HepG2 (cell line): ENCODE measurements at regions not wholly inside any gene's neighbourhood (a gene's known extent, or its start where the extent isn't known, plus 50 kb on each side); places are given as distances from the start of the nearest gene placed in this dataset.

Experiments used
- ATAC-seq: fragments of 200-7000 bp; cut with Tn5 transposase; 3 replicates; pipeline ENCODE4 v1.9.1; 2020; ENCODE audit warnings: mild to moderate bottlenecking, moderate library complexity
- BruUV-seq: library from RNA; stranded (reverse); fragments of 400-500 nt; replicated peaks from 2 replicates; lab custom pipeline; 2021; lab: Mats Ljungman, UMichigan
- CTCF ChIA-PET: fragments of 300-600 bp; formaldehyde crosslinking; extraction: SDS; loops from one replicate; lab custom pipeline; 2021; ENCODE audit warnings: low total read pairs, inconsistent platforms, low intra/inter-chr PET ratio; lab: Yijun Ruan, JAX
- POLR2A ChIA-PET: fragments of 350-600 bp; sonication (Branson Sonifier 250); formaldehyde crosslinking; loops from one replicate; lab custom pipeline; 2020; ENCODE audit warnings: antibody characterized with exemption, inconsistent platforms; lab: Yijun Ruan, JAX
- DNase-seq: peaks from one replicate; pipeline ENCODE4 v3.0.0-alpha.2; 2015; ENCODE audit warnings: low spot score
- FAIRE-seq: peaks from 3 replicates; lab custom pipeline; 2011; peaks lifted over from hg19 to GRCh38; lab: Jason Lieb, UNC
- H2AFZ ChIP-seq: one replicate; pipeline ENCODE4 v1.6.1; 2011; ENCODE audit warnings: low read length, inconsistent platforms
- H3K27ac ChIP-seq: fragments of 300-600 bp; 3 replicates; pipeline ENCODE4 v1.8.0; 2011; ENCODE audit warnings: mixed run types, mild to moderate bottlenecking, mixed read lengths, low read length, inconsistent platforms; ENCODE audit not compliant: insufficient read depth; ENCODE audit errors: extremely low read length
- H3K27me3 ChIP-seq, 2 experiments: fragments of 200-600 bp in 1 of 2; 2 replicates in 1 of 2; 3 replicates in 1 of 2; pipeline versions ENCODE4 v1.6.0 to v1.8.0; 2011; ENCODE audit warnings: low read length in 2 of 2, mild to moderate bottlenecking in 2 of 2, moderate library complexity in 2 of 2, inconsistent platforms in 1 of 2; ENCODE audit not compliant: insufficient read depth in 2 of 2, control insufficient read depth in 1 of 2
- H3K36me3 ChIP-seq, 2 experiments: fragments of 200-600 bp in 1 of 2; replicated peaks in 1 of 2; 2 replicates in 1 of 2; 3 replicates in 1 of 2; pipeline versions ENCODE4 v1.5.1 to v1.8.0; 2011; ENCODE audit warnings: low read length in 2 of 2, inconsistent platforms in 1 of 2; ENCODE audit not compliant: insufficient read depth in 2 of 2, control insufficient read depth in 1 of 2
- H3K4me1 ChIP-seq: 2 replicates; pipeline ENCODE4 v1.5.1; 2012; ENCODE audit warnings: low read length, inconsistent platforms; ENCODE audit not compliant: insufficient read depth
- H3K4me2 ChIP-seq: 2 replicates; pipeline ENCODE4 v1.6.0; 2011; ENCODE audit warnings: low read depth, low read length, inconsistent platforms
- H3K4me3 ChIP-seq, 3 experiments: fragments of 200-600 bp in 1 of 3; sonication (generic), shearing (Covaris generic) in 1 of 3; replicated peaks in 1 of 3; 2 replicates each; pipeline ENCODE4 v1.5.1; 2011 to 2016; ENCODE audit warnings: low read length in 3 of 3, inconsistent platforms in 2 of 3, low read depth in 2 of 3, mild to moderate bottlenecking in 2 of 3, control low read depth in 1 of 3, mixed read lengths in 1 of 3; ENCODE audit not compliant: insufficient read depth in 1 of 3
- H3K79me2 ChIP-seq: one replicate; pipeline ENCODE4 v1.6.1; 2011; ENCODE audit warnings: low read length, inconsistent platforms; ENCODE audit not compliant: insufficient read depth
- H3K9ac ChIP-seq: 2 replicates; pipeline ENCODE4 v1.6.0; 2011; ENCODE audit warnings: mild to moderate bottlenecking, low read depth, low read length, inconsistent platforms; ENCODE audit not compliant: insufficient read depth
- H3K9me3 ChIP-seq: 2 replicates; pipeline ENCODE4 v1.5.1; 2012; ENCODE audit warnings: mild to moderate bottlenecking, low read length
- H4K20me1 ChIP-seq: 2 replicates; pipeline ENCODE4 v1.6.0; 2011; ENCODE audit warnings: inconsistent platforms, mild to moderate bottlenecking, low read length, moderate library complexity; ENCODE audit not compliant: insufficient read depth
- CCAR2 ChIP-seq: fragments of 200-400 bp; formaldehyde crosslinking; optimal IDR thresholded peaks from 2 replicates; pipeline ENCODE3; 2018; ENCODE audit warnings: low read depth, mild to moderate bottlenecking, low read length, moderate library complexity
- HIC2 ChIP-seq: sonication (generic); formaldehyde crosslinking; IDR thresholded peaks from 2 replicates; pipeline ENCODE4 v1.9.0; 2022; ENCODE audit warnings: low read depth, missing genetic modification reagents
- HNRNPK ChIP-seq: fragments of 200-400 bp; formaldehyde crosslinking; IDR thresholded peaks from 2 replicates; pipeline ENCODE4 v1.6.1; 2018; ENCODE audit warnings: low read length, low read depth, moderate library complexity, mild to moderate bottlenecking; ENCODE audit not compliant: poor library complexity, severe bottlenecking
- PCBP1 ChIP-seq: fragments of 200-400 bp; formaldehyde crosslinking; IDR thresholded peaks from 2 replicates; pipeline ENCODE4 v1.6.1; 2017; ENCODE audit warnings: mild to moderate bottlenecking, low read depth, low read length, borderline replicate concordance
- PCBP2 ChIP-seq: fragments of 200-400 bp; formaldehyde crosslinking; optimal IDR thresholded peaks from 2 replicates; pipeline ENCODE3; 2018; ENCODE audit warnings: low read length, low read depth; ENCODE audit not compliant: poor library complexity, severe bottlenecking
- POLR2G ChIP-seq: fragments of 200-400 bp; formaldehyde crosslinking; IDR thresholded peaks from 2 replicates; pipeline ENCODE4 v1.6.1; 2018; ENCODE audit warnings: mild to moderate bottlenecking, low read depth, low read length, moderate library complexity
- STAT6 ChIP-seq: sonication (generic); formaldehyde crosslinking; IDR thresholded peaks from 2 replicates; pipeline ENCODE4 v1.4.0; 2020; ENCODE audit warnings: missing genetic modification reagents, mild to moderate bottlenecking, borderline replicate concordance
- TERF1 ChIP-seq: sonication (generic); formaldehyde crosslinking; IDR thresholded peaks from 2 replicates; pipeline ENCODE4 v1.8.0; 2022; ENCODE audit warnings: mild to moderate bottlenecking, missing genetic modification reagents, moderate library complexity
- ZBTB1 ChIP-seq: sonication (generic); formaldehyde crosslinking; IDR thresholded peaks from 2 replicates; pipeline ENCODE4 v1.4.0; 2020; ENCODE audit warnings: missing genetic modification reagents, borderline replicate concordance
- ZFYVE20 ChIP-seq: sonication (generic); formaldehyde crosslinking; IDR thresholded peaks from 2 replicates; pipeline ENCODE4 v1.8.0; 2023; ENCODE audit warnings: low read depth, mild to moderate bottlenecking, moderate library complexity, missing genetic modification reagents, borderline replicate concordance
- ZNF510 ChIP-seq: sonication (generic); formaldehyde crosslinking; IDR thresholded peaks from 2 replicates; pipeline ENCODE4 v1.4.0; 2020; ENCODE audit warnings: low read depth, mild to moderate bottlenecking, missing genetic modification reagents
- ZNF644 ChIP-seq: IDR thresholded peaks from 2 replicates; pipeline ENCODE4 v1.6.1; 2016; ENCODE audit warnings: low read depth
- WGBS: methylation state at CpG from one replicate; pipeline ENCODE4 v1.1.6; 2017; ENCODE audit warnings: low lambda C conversion rate; 5-methylcytosine and 5-hydroxymethylcytosine counted together
- in situ Hi-C: cut with HindIII; loops from 2 replicates; pipeline ENCODE4 v1.10.0; 2017; ENCODE audit warnings: low pct_unique_long_range_greater_than_20kb; ENCODE audit not compliant: extremely low pct_ligation_motif_present
- intact Hi-C: fragments of 100-400 bp; cut with micrococcal nuclease; formaldehyde crosslinking; loops from one replicate; pipeline ENCODE4 v1.10.0; 2022; ENCODE audit not compliant: unreplicated experiment

DNA sequence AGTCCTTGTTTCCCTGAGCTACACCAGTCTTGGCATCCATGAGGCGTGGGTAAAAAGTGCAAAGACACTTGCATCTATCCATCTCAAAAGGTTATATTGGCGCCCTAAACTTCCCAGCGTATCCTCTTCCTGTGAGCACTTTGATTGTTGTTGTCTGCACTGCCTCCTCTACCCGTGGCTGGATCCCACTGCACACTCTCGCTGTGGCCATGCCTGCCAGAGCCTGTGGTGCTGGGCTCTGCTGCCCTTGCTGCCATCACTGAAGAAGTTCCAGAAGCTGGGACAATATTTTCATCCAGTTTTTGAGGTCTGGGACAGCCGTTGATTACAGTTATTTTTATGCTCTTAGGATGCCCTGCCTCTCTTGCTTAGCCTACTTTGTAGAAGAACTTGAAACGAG lies 85.3 kb upstream of the PCGF5 start:
- no peak for FAIRE-seq
- no peak for DNase-seq
- in situ Hi-C loops (no loop called here), intact Hi-C loops (no loop called here)
- WGBS, result 14% methylated on average over 7 of the region's 7 CpGs
- H2AFZ ChIP-seq, result no peak overlapping the region
- POLR2A ChIA-PET, result no interaction called here
- H3K4me2 ChIP-seq, result no peak overlapping the region; the same call in 1 of the 2 replicates
- H3K79me2 ChIP-seq, result no peaks in the 10 kb centered on the region
- H3K4me1 ChIP-seq, result no peaks in the 10 kb centered on the region
- BruUV-seq, result no TSS peak
- no peak overlapping the region for H3K9ac ChIP-seq
- no peaks in the 10 kb centered on the region for H3K9me3 ChIP-seq
- H4K20me1 ChIP-seq, result no peaks in the 10 kb centered on the region
- TF ChIP-seq ZFYVE20, result no peak
- TF ChIP-seq, all 625 proteins: peak for 0
- peak; percentile 62; the same call in 2 of the 3 replicates for ATAC-seq
- H3K4me3 ChIP-seq, result no peak overlapping the region
- no peaks in the 10 kb centered on the region for H3K36me3 ChIP-seq
- CTCF ChIA-PET, result no interaction called here
- no peak overlapping the region for H3K27ac ChIP-seq
- 0 out of 5 replicates have a peak, but pooled peaks cover 0 to 5% of the 10 kb centered on the region in 2 experiments for H3K27me3 ChIP-seq

- POLR2A ChIA-PET, result no interaction called here
- CTCF ChIA-PET, result no interaction called here
- FAIRE-seq (no peak), ATAC-seq (no peak), DNase-seq (no peak)
- no peak for TF ChIP-seq ZNF644 (CRISPR knock-in tag)
- TF ChIP-seq STAT6 (CRISPR knock-in tag), result no peak
- no peak for TF ChIP-seq TERF1 (CRISPR knock-in tag)
- peak; percentile 67 for TF ChIP-seq PCBP2
- TF ChIP-seq ZBTB1 (CRISPR knock-in tag), result no peak
- TF ChIP-seq POLR2G, result no peak
- peak; percentile 90 for TF ChIP-seq HNRNPK
- 0 out of 2 replicates have a peak, but pooled peaks have one; percentile 81 for TF ChIP-seq PCBP1
- no peak for TF ChIP-seq CCAR2
- TF ChIP-seq HIC2 (CRISPR knock-in tag), result no peak
- no peak for TF ChIP-seq ZNF510
- no peak overlapping the region for H3K4me2 ChIP-seq
- intact Hi-C loops (no loop called here), in situ Hi-C loops (no loop called here)
- no peaks in the 10 kb centered on the region for H3K9me3 ChIP-seq
- no peak overlapping the region for H2AFZ ChIP-seq
- no peak overlapping the region for H3K4me3 ChIP-seq
- H3K4me1 ChIP-seq, result no peaks in the 10 kb centered on the region
- no peaks in the 10 kb centered on the region for H4K20me1 ChIP-seq
- no TSS peak for BruUV-seq
- H3K9ac ChIP-seq, result no peak overlapping the region
- H3K79me2 ChIP-seq, result no peaks in the 10 kb centered on the region
- H3K27ac ChIP-seq, result no peak overlapping the region
- WGBS, result 77% methylated on average over 6 of the region's 6 CpGs
- H3K36me3 ChIP-seq, result no peaks in the 10 kb centered on the region
- 0 out of 5 replicates have a peak, but pooled peaks cover 0 to 5% of the 10 kb centered on the region in 2 experiments for H3K27me3 ChIP-seq
These were observed 83.3 kb upstream of the PCGF5 start for GRCh38 chr10:91137011-91137643.
